Esophagus squamous epithelium (tissue), 5 donors: ENCODE measurements at regions not wholly inside any gene's neighbourhood (a gene's known extent, or its start where the extent isn't known, plus 50 kb on each side); places are given as distances from the start of the nearest gene placed in this dataset.

Experiments used
- DNase-seq: peaks from one replicate; lab custom pipeline; 2025; lab: John Stamatoyannopoulos, UW
- H3K27ac ChIP-seq, 4 donors: fragments of 200-600 bp; sonication (generic); one replicate each; pipeline ENCODE4 v1.5.1; 2016 to 2019; ENCODE audit warnings: mild to moderate bottlenecking in 1 of 4
- H3K27me3 ChIP-seq, 4 donors: fragments of 200-600 bp; sonication (generic); 1 replicate in 3 of 4; 2 replicates in 1 of 4; pipeline versions ENCODE4 v1.5.1 to v1.6.0; 2017 to 2021; ENCODE audit warnings: antibody characterized with exemption in 1 of 4
- H3K36me3 ChIP-seq, 3 donors: fragments of 200-600 bp; sonication (generic); one replicate each; pipeline ENCODE4 v1.5.1; 2016 to 2019
- H3K4me1 ChIP-seq, 3 donors: fragments of 200-600 bp; sonication (generic); one replicate each; pipeline ENCODE4 v1.5.1; 2017 to 2019
- H3K4me3 ChIP-seq, 4 donors: fragments of 200-600 bp; sonication (generic); 1 replicate in 3 of 4; 2 replicates in 1 of 4; pipeline ENCODE4 v1.5.1; 2016 to 2019; ENCODE audit warnings: mild to moderate bottlenecking in 2 of 4, moderate library complexity in 1 of 4
- H3K9me3 ChIP-seq, 3 donors: fragments of 200-600 bp; sonication (generic); one replicate each; pipeline ENCODE4 v1.5.1; 2016 to 2019
- POLR2A ChIP-seq, 4 donors: fragments of 450-650 bp; IDR thresholded peaks; one replicate each; pipeline ENCODE4 v1.6.1; 2017; ENCODE audit warnings: antibody characterized with exemption in 4 of 4, mild to moderate bottlenecking in 4 of 4, moderate library complexity in 3 of 4
- WGBS, 2 donors: methylation state at CpG; one replicate each; pipeline ENCODE4 v1.1.5; 2018; 5-methylcytosine and 5-hydroxymethylcytosine counted together
- intact Hi-C: fragments of 100-400 bp; cut with DNase I; formaldehyde crosslinking; loops from one replicate; pipeline ENCODE4 v1.15.0; 2022
- TF ChIP-seq, protein P1 (sequence below), 6 experiments: fragments of 450-650 bp in 4 of 6; fragments of 200-600 bp in 2 of 6; sonication (generic) in 2 of 6; IDR thresholded peaks; one replicate each; pipeline ENCODE4 v1.5.1; 2016 to 2019; ENCODE audit warnings: antibody characterized with exemption in 6 of 6, mild to moderate bottlenecking in 4 of 6, moderate library complexity in 4 of 6
- donor health status: DM: yes; HTN: yes; CAD: no.

DNA sequence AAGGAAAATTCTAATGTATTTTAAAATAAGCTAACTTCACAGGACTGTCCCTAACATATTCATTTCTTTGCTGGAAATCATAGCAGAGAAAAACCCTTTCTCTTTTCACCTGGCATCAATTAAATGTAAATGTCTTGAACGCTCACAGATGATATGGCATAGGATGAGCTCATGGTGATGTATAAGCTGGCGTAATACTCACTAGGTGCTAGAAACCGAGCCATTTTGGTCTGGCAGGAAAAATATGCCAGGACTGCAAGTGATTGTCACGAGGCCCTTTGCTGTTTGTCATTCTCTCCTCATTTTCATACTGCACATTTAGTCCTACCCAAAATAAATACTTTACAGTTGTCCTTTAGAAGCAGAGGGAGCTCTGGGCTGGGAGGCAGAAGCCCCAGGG, 222.7 kb upstream of the LNX1 start:
- no peak for DNase-seq
- no peaks in the 10 kb centered on the region for H3K36me3 ChIP-seq
- no peak for TF ChIP-seq POLR2A (IDR thresholded peaks at IDR 0.05)
- TF ChIP-seq, protein P1, sequence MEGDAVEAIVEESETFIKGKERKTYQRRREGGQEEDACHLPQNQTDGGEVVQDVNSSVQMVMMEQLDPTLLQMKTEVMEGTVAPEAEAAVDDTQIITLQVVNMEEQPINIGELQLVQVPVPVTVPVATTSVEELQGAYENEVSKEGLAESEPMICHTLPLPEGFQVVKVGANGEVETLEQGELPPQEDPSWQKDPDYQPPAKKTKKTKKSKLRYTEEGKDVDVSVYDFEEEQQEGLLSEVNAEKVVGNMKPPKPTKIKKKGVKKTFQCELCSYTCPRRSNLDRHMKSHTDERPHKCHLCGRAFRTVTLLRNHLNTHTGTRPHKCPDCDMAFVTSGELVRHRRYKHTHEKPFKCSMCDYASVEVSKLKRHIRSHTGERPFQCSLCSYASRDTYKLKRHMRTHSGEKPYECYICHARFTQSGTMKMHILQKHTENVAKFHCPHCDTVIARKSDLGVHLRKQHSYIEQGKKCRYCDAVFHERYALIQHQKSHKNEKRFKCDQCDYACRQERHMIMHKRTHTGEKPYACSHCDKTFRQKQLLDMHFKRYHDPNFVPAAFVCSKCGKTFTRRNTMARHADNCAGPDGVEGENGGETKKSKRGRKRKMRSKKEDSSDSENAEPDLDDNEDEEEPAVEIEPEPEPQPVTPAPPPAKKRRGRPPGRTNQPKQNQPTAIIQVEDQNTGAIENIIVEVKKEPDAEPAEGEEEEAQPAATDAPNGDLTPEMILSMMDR (IDR thresholded peaks at IDR 0.05) = no peak
- no peaks in the 10 kb centered on the region for H3K4me1 ChIP-seq
- H3K27ac ChIP-seq = no peak overlapping the region
- intact Hi-C loops = no loop called here
- no peaks in the 10 kb centered on the region for H3K9me3 ChIP-seq
- no peaks in the 10 kb centered on the region for H3K27me3 ChIP-seq
- WGBS, 2 donors = 80 to 86% methylated on average over 4 of the region's 4 CpGs
- H3K4me3 ChIP-seq = no peak overlapping the region

DNA sequence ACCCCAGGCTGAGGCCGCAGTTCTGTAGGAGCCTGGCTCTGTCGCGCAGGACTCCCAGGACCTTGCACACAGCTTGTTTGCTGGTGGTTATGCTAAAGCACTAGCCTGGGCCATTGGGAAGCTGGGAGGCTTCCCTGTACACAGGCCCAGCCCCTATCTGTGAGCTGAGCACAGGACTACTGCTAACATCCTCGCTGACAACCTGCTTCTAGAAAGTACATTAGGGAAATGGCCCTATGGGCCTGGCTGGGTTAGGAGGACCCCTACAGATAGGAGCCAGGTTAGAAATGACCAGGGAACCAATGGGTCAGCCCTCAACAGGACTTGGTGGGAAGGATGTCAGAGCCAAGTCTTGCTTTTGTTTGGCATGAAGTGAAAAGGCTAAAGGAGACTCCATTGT, 219.4 kb upstream of the LNX1 start:
- Histone ChIP-seq H3K4me3 (no peak overlapping the region), H3K27me3 (no peaks in the 10 kb centered on the region), H3K9me3 (no peaks in the 10 kb centered on the region), H3K4me1 (no peaks in the 10 kb centered on the region), H3K27ac (no peak overlapping the region), H3K36me3 (no peaks in the 10 kb centered on the region)
- no peak for TF ChIP-seq POLR2A (IDR thresholded peaks at IDR 0.05)
- intact Hi-C loops = no loop called here
- 100% methylated on average over 3 of the region's 4 CpGs; no CpG with 5 or more reads in 1 of the 2 donors for WGBS, 2 donors
- no peak for DNase-seq

DNA sequence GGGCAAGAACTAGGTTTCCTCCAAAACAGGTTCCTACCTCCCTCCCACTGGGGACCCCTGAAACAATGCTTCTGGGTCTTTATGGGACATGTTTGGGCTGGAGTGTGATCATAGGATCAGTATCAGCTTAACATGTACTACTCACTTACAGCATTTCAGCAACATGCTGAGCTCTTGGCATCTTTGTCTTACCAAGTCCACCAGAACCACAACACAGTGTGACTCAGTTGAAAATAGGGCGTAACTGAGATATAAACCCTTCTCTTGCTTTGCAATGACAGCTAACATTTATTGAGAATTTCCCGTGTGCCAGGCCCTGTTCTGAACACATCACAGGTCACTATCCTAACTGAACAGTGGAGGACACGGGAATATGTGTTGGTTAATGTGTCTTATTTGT, 218.5 kb upstream of the LNX1 start:
- DNase-seq = no peak
- Histone ChIP-seq H3K4me1 (no peaks in the 10 kb centered on the region), H3K9me3 (no peaks in the 10 kb centered on the region), H3K27me3 (no peaks in the 10 kb centered on the region), H3K4me3 (no peak overlapping the region), H3K36me3 (no peaks in the 10 kb centered on the region), H3K27ac (no peak overlapping the region)
- WGBS, 2 donors = 73 to 81% methylated on average over 3 of the region's 3 CpGs
- TF ChIP-seq, protein P1 (IDR thresholded peaks at IDR 0.05) = no peak
- intact Hi-C loops = no loop called here

DNA sequence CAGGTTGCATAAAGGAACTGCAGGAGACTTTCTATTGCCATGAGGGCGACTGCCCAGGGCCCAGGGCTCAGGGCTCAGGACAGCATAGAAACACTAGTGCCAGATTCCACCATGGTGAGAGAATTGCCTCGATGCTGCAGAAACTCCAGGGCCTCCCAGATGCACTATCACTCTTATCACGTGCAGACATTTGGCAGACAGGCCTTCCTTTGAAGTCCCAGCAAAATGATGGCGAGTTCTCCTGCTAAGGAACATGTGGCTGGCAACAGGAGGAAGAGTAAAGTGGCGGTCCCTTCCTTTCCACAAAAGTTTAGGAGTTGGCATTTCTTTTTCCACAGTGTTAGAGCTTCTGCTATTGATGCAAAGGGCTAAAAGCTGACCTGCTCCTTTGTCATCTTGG, 214.0 kb upstream of the LNX1 start:
- TF ChIP-seq, protein P1 (IDR thresholded peaks at IDR 0.05) = no peak
- Histone ChIP-seq H3K4me3 (no peak overlapping the region), H3K27me3 (no peaks in the 10 kb centered on the region), H3K4me1 (no peaks in the 10 kb centered on the region), H3K36me3 (no peaks in the 10 kb centered on the region), H3K9me3 (no peaks in the 10 kb centered on the region), H3K27ac (no peak overlapping the region)
- DNase-seq = no peak
- WGBS, 2 donors = 65 to 73% methylated on average over 2 to 5 of the region's 5 CpGs
- intact Hi-C loops = no loop called here

DNA sequence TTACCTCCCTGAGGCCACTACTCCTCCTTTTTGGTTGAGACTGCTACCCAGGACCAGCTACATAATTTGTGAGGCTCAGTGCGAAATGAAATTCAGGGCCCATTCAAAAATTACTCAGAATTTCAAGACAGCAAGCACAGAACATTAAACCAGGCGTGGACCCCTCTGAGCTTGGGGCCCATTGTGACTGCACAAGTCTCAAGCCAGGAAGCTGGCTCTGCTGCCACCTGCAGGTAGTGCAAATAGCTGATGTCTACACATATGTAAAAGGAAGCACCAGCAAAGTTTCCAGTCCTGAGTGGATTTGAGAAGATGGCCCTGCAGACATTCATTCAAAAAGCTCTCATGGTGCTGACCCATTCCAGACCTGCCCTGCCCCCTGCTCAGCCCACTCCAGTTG, 213.4 kb upstream of the LNX1 start:
- WGBS, 2 donors = 50 to 70% methylated on average over 2 of the region's 2 CpGs
- Histone ChIP-seq H3K36me3 (no peaks in the 10 kb centered on the region), H3K9me3 (no peaks in the 10 kb centered on the region), H3K4me1 (no peaks in the 10 kb centered on the region), H3K27me3 (no peaks in the 10 kb centered on the region), H3K27ac (no peak overlapping the region), H3K4me3 (no peak overlapping the region)
- no peak for DNase-seq
- TF ChIP-seq POLR2A (IDR thresholded peaks at IDR 0.05) = no peak
- TF ChIP-seq, protein P1 (IDR thresholded peaks at IDR 0.05) = peak; percentile 15 to 67 (median 31)
- intact Hi-C loops = no loop called here

DNA sequence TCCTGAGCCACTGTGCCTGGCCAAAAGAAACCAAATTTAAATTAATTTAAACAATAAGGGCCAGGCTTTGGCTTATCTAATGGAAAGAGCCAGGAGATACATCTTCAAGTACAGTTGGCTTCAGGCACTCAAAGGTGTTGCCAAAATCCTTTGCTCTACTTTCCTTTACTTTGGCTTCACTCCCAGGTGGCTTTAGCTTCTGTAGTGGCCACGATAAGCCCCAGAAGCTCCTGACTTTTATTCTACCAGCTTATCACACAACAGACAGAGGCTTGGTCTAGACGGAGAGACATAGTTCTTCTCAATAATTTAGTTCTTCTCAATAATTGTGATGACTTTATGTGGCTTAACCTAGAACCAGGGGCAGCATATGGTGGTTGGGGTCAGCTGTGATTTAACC, 211.2 kb upstream of the LNX1 start:
- no peaks in the 10 kb centered on the region for H3K27me3 ChIP-seq
- no peak for DNase-seq
- no peaks in the 10 kb centered on the region for H3K4me1 ChIP-seq
- H3K4me3 ChIP-seq = no peak overlapping the region
- H3K27ac ChIP-seq = no peak overlapping the region
- intact Hi-C loops = no loop called here
- 56 to 61% methylated on average over 2 of the region's 2 CpGs for WGBS, 2 donors
- TF ChIP-seq, protein P1 (IDR thresholded peaks at IDR 0.05) = no peak
- TF ChIP-seq POLR2A (IDR thresholded peaks at IDR 0.05) = no peak
- H3K9me3 ChIP-seq = no peaks in the 10 kb centered on the region
- no peaks in the 10 kb centered on the region for H3K36me3 ChIP-seq
